Right lobe of liver (tissue), 6 donors: ENCODE measurements at regions not wholly inside any gene's neighbourhood (a gene's known extent, or its start where the extent isn't known, plus 50 kb on each side); places are given as distances from the start of the nearest gene placed in this dataset.

Source experiments
- ATAC-seq, 4 donors: fragments of 200-7000 bp; cut with Tn5 transposase; one replicate each; pipeline ENCODE4 v1.9.1; 2020; ENCODE audit warnings: mild to moderate bottlenecking in 4 of 4, moderate library complexity in 4 of 4
- DNase-seq, 3 donors: peaks; one replicate each; pipeline ENCODE4 v3.0.0-alpha.2; 2020
- H3K27ac ChIP-seq, 3 donors: fragments of 200-600 bp; one replicate each; pipeline ENCODE4 v1.8.0; 2022
- H3K27me3 ChIP-seq, 2 donors: fragments of 200-600 bp; one replicate each; pipeline ENCODE4 v1.8.0; 2022
- H3K36me3 ChIP-seq, 4 donors: fragments of 200-600 bp; sonication (generic) in 1 of 4; one replicate each; pipeline versions ENCODE4 v1.5.1 to v1.8.0; 2017 to 2022; ENCODE audit warnings: control low read depth in 1 of 4
- H3K4me1 ChIP-seq, 4 donors: fragments of 200-600 bp; sonication (generic) in 1 of 4; one replicate each; pipeline versions ENCODE4 v1.5.1 to v1.8.0; 2017 to 2022; ENCODE audit warnings: control low read depth in 1 of 4
- H3K4me3 ChIP-seq, 3 donors: fragments of 200-600 bp; one replicate each; pipeline ENCODE4 v1.8.0; 2022
- H3K9me3 ChIP-seq, 4 donors: fragments of 200-600 bp; sonication (generic) in 1 of 4; one replicate each; pipeline versions ENCODE4 v1.5.1 to v1.8.0; 2017 to 2022; ENCODE audit warnings: control low read depth in 1 of 4
- CTCF ChIP-seq, 4 donors: fragments of 200-600 bp in 3 of 4; fragments of 450-650 bp in 1 of 4; IDR thresholded peaks; one replicate each; pipeline versions ENCODE4 v1.5.1 to v1.8.0; 2016 to 2022; ENCODE audit warnings: antibody characterized with exemption in 4 of 4, mild to moderate bottlenecking in 2 of 4
- POLR2A ChIP-seq: fragments of 450-650 bp; IDR thresholded peaks from one replicate; pipeline ENCODE4 v1.6.1; 2017; ENCODE audit warnings: antibody characterized with exemption, mild to moderate bottlenecking
- WGBS: methylation state at CpG from one replicate; pipeline ENCODE4 v1.1.6; 2018; ENCODE audit warnings: low coverage, low lambda C conversion rate; ENCODE audit not compliant: insufficient coverage; ENCODE audit errors: missing lambda C conversion rate; 5-methylcytosine and 5-hydroxymethylcytosine counted together
- intact Hi-C, 2 donors: fragments of 100-400 bp; cut with DNase I; formaldehyde crosslinking; loops; one replicate each; pipeline versions ENCODE4 v1.11.2 to v1.14.1; 2022
- donor health status: DM: no; HTN: yes; CAD: no.
- donor health status: DM: no; HTN: no; CAD: no.
- donor health status: DM: no; HTN: no; CAD: no.
- donor health status: DM: no; HTN: yes; CAD: no.
- donor health status: DM: no; HTN: yes; CAD: no.

- no peak overlapping the region for H3K4me3 ChIP-seq
- no peaks in the 10 kb centered on the region for H3K36me3 ChIP-seq
- DNase-seq (no peak), ATAC-seq (no peak)
- WGBS = 75% methylated on average over 1 of the region's 1 CpG
- TF ChIP-seq CTCF (IDR thresholded peaks at IDR 0.05) (no peak), POLR2A (no peak)
- no peaks in the 10 kb centered on the region for H3K9me3 ChIP-seq
- no peaks in the 10 kb centered on the region for H3K27me3 ChIP-seq
- no peaks in the 10 kb centered on the region for H3K4me1 ChIP-seq
- intact Hi-C loops = no loop called here
- no peak overlapping the region for H3K27ac ChIP-seq
These were observed 913.5 kb upstream of the ATXN8OS start for GRCh38 chr13:69194130-69194529.

GRCh38 chr13:69180034-69180433 is 927.6 kb upstream of the ATXN8OS start:
- ATAC-seq = no peak
- WGBS = 34% methylated on average over 5 of the region's 5 CpGs
- Histone ChIP-seq H3K27me3 (no peaks in the 10 kb centered on the region), H3K36me3 (no peaks in the 10 kb centered on the region), H3K4me1 (no peaks in the 10 kb centered on the region), H3K4me3 (no peak overlapping the region), H3K9me3 (no peaks in the 10 kb centered on the region), H3K27ac (no peak overlapping the region)
- TF ChIP-seq POLR2A = no peak
- no peak for TF ChIP-seq CTCF (IDR thresholded peaks at IDR 0.05)
- DNase-seq = no peak
- intact Hi-C loops = no loop called here

- no peak for DNase-seq
- intact Hi-C loops = no loop called here
- no peak overlapping the region for H3K27ac ChIP-seq
- 58% methylated on average over 1 of the region's 1 CpG for WGBS
- H3K36me3 ChIP-seq = no peaks in the 10 kb centered on the region
- no peaks in the 10 kb centered on the region for H3K9me3 ChIP-seq
- TF ChIP-seq POLR2A = no peak
- ATAC-seq = no peak
- no peaks in the 10 kb centered on the region for H3K27me3 ChIP-seq
- no peaks in the 10 kb centered on the region for H3K4me1 ChIP-seq
- H3K4me3 ChIP-seq = no peak overlapping the region
These were observed 929.6 kb upstream of the ATXN8OS start for GRCh38 chr13:69178000-69178399.

GRCh38 chr13:69168436-69168835 is 939.2 kb upstream of the ATXN8OS start:
- intact Hi-C loops = no loop called here
- H3K4me1 ChIP-seq = no peaks in the 10 kb centered on the region
- peaks cover 0 to 3% (median 0%) of the 10 kb centered on the region in 4 donors for H3K9me3 ChIP-seq
- no peaks in the 10 kb centered on the region for H3K36me3 ChIP-seq
- H3K4me3 ChIP-seq = no peak overlapping the region
- DNase-seq (no peak), ATAC-seq (no peak)
- TF ChIP-seq CTCF (IDR thresholded peaks at IDR 0.05) = no peak
- no peak for TF ChIP-seq POLR2A
- H3K27ac ChIP-seq = no peak overlapping the region
- 66% methylated on average over 6 of the region's 9 CpGs for WGBS
- no peaks in the 10 kb centered on the region for H3K27me3 ChIP-seq

- Histone ChIP-seq H3K36me3 (no peaks in the 10 kb centered on the region), H3K9me3 (no peaks in the 10 kb centered on the region), H3K27me3 (no peaks in the 10 kb centered on the region), H3K27ac (no peak overlapping the region), H3K4me1 (no peaks in the 10 kb centered on the region), H3K4me3 (no peak overlapping the region)
- no peak for TF ChIP-seq POLR2A
- no peak for TF ChIP-seq CTCF (IDR thresholded peaks at IDR 0.05)
- ATAC-seq (no peak), DNase-seq (no peak)
- intact Hi-C loops = no loop called here
- 30% methylated on average over 2 of the region's 2 CpGs for whole genome bisulfite sequencing
These were observed 952.5 kb upstream of the ATXN8OS start for GRCh38 chr13:69155136-69155535.
